ENCODE measurements at regions not wholly inside any gene's neighbourhood (a gene's known extent, or its start where the extent isn't known, plus 50 kb on each side); places are given as distances from the start of the nearest gene placed in this dataset.
"Not testable (repeated sequence)": the region's sequence is repeated elsewhere in the genome, so short reads cannot be mapped to it uniquely, and the experiment has no call there.

- not testable (repeated sequence) for TF ChIP-seq POLR2AphosphoS5, TCF7L2 (IDR thresholded peaks at IDR 0.05; ENCODE audit: low read depth, low read length)
- TF ChIP-seq, protein P1, sequence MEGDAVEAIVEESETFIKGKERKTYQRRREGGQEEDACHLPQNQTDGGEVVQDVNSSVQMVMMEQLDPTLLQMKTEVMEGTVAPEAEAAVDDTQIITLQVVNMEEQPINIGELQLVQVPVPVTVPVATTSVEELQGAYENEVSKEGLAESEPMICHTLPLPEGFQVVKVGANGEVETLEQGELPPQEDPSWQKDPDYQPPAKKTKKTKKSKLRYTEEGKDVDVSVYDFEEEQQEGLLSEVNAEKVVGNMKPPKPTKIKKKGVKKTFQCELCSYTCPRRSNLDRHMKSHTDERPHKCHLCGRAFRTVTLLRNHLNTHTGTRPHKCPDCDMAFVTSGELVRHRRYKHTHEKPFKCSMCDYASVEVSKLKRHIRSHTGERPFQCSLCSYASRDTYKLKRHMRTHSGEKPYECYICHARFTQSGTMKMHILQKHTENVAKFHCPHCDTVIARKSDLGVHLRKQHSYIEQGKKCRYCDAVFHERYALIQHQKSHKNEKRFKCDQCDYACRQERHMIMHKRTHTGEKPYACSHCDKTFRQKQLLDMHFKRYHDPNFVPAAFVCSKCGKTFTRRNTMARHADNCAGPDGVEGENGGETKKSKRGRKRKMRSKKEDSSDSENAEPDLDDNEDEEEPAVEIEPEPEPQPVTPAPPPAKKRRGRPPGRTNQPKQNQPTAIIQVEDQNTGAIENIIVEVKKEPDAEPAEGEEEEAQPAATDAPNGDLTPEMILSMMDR (IDR thresholded peaks at IDR 0.05), result not testable (repeated sequence)
- TF ChIP-seq, protein P2, sequence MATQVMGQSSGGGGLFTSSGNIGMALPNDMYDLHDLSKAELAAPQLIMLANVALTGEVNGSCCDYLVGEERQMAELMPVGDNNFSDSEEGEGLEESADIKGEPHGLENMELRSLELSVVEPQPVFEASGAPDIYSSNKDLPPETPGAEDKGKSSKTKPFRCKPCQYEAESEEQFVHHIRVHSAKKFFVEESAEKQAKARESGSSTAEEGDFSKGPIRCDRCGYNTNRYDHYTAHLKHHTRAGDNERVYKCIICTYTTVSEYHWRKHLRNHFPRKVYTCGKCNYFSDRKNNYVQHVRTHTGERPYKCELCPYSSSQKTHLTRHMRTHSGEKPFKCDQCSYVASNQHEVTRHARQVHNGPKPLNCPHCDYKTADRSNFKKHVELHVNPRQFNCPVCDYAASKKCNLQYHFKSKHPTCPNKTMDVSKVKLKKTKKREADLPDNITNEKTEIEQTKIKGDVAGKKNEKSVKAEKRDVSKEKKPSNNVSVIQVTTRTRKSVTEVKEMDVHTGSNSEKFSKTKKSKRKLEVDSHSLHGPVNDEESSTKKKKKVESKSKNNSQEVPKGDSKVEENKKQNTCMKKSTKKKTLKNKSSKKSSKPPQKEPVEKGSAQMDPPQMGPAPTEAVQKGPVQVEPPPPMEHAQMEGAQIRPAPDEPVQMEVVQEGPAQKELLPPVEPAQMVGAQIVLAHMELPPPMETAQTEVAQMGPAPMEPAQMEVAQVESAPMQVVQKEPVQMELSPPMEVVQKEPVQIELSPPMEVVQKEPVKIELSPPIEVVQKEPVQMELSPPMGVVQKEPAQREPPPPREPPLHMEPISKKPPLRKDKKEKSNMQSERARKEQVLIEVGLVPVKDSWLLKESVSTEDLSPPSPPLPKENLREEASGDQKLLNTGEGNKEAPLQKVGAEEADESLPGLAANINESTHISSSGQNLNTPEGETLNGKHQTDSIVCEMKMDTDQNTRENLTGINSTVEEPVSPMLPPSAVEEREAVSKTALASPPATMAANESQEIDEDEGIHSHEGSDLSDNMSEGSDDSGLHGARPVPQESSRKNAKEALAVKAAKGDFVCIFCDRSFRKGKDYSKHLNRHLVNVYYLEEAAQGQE (IDR thresholded peaks at IDR 0.05; ENCODE audit: insufficient read depth in 1 of 2, low read depth in 2 of 2, low read length in 1 of 2), result not testable (repeated sequence)
These were observed 98.7 kb downstream of the NBPF8 start for GRCh38 chr1:120513531-120513930.

All from Panc1 (cell line).